OCI-LY1 (cell line): ENCODE measurements at regions not wholly inside any gene's neighbourhood (a gene's known extent, or its start where the extent isn't known, plus 50 kb on each side); places are given as distances from the start of the nearest gene placed in this dataset.

ENCODE experiments used
- H2AFZ ChIP-seq: fragments of 200-600 bp; sonication (generic), shearing (Covaris generic); 2 replicates; pipeline ENCODE4 v1.6.0; 2014; ENCODE audit warnings: antibody characterized with exemption, mild to moderate bottlenecking, low read length
- H3F3A ChIP-seq: fragments of 200-600 bp; sonication (generic), shearing (Covaris generic); 2 replicates; pipeline ENCODE4 v1.6.0; 2014; ENCODE audit warnings: mild to moderate bottlenecking, antibody characterized with exemption, low read length, moderate library complexity; ENCODE audit not compliant: insufficient read depth
- H3K27ac ChIP-seq: fragments of 200-600 bp; sonication (generic); 2 replicates; pipeline ENCODE4 v1.5.1; 2014; ENCODE audit warnings: low read length, mixed run types, mild to moderate bottlenecking, low read depth; ENCODE audit not compliant: poor library complexity, severe bottlenecking
- H3K27me3 ChIP-seq: fragments of 200-600 bp; sonication (generic); 2 replicates; pipeline ENCODE4 v1.6.0; 2014; ENCODE audit warnings: antibody characterized with exemption, mild to moderate bottlenecking, low read length, moderate library complexity; ENCODE audit not compliant: insufficient read depth
- H3K36me3 ChIP-seq: fragments of 200-600 bp; sonication (generic); 2 replicates; pipeline ENCODE4 v1.6.1; 2014; ENCODE audit warnings: mild to moderate bottlenecking, antibody characterized with exemption, low read length, moderate library complexity, mixed read lengths; ENCODE audit not compliant: insufficient read depth
- H3K4me1 ChIP-seq: fragments of 200-600 bp; sonication (generic); 2 replicates; pipeline ENCODE4 v1.5.1; 2014; ENCODE audit warnings: mild to moderate bottlenecking, low read length, moderate library complexity; ENCODE audit not compliant: insufficient read depth, severe bottlenecking
- H3K4me2 ChIP-seq: fragments of 200-600 bp; sonication (generic), shearing (Covaris generic); 2 replicates; pipeline ENCODE4 v1.6.1; 2014; ENCODE audit warnings: low read length
- H3K4me3 ChIP-seq: fragments of 200-600 bp; sonication (generic); 2 replicates; pipeline ENCODE4 v1.5.1; 2014; ENCODE audit warnings: low read length, low read depth, mild to moderate bottlenecking, mixed read lengths; ENCODE audit not compliant: poor library complexity, severe bottlenecking
- H3K79me2 ChIP-seq: fragments of 200-600 bp; shearing (Covaris generic); 2 replicates; pipeline ENCODE4 v1.6.1; 2016; ENCODE audit warnings: mixed run types, low read length, mixed read lengths; ENCODE audit not compliant: insufficient read depth
- H3K9ac ChIP-seq: fragments of 200-600 bp; sonication (generic), shearing (Covaris generic); 2 replicates; pipeline ENCODE4 v1.6.1; 2014; ENCODE audit warnings: mild to moderate bottlenecking, low read length, mixed read lengths
- H3K9me2 ChIP-seq: fragments of 200-600 bp; sonication (generic), shearing (Covaris generic); 2 replicates; pipeline ENCODE4 v1.6.1; 2014; ENCODE audit warnings: low read depth, mild to moderate bottlenecking, low read length, mixed read lengths
- H3K9me3 ChIP-seq: fragments of 200-600 bp; shearing (Covaris generic); 2 replicates; pipeline ENCODE4 v1.6.1; 2014; ENCODE audit warnings: low read length, mixed read lengths
- H4K20me1 ChIP-seq: fragments of 200-600 bp; sonication (generic), shearing (Covaris generic); 2 replicates; pipeline ENCODE4 v1.6.0; 2016; ENCODE audit warnings: mild to moderate bottlenecking, low read length; ENCODE audit not compliant: insufficient read depth
- EZH2 ChIP-seq: fragments of 200-600 bp; sonication (generic), shearing (Covaris generic); IDR thresholded peaks from 2 replicates; pipeline ENCODE4 v1.8.0; 2017; ENCODE audit warnings: borderline replicate concordance, mixed run types, mild to moderate bottlenecking, antibody characterized with exemption, low read length, moderate library complexity, mixed read lengths
- TF ChIP-seq, protein P1 (sequence below): fragments of 200-600 bp; sonication (generic), shearing (Covaris generic); IDR thresholded peaks from 2 replicates; pipeline ENCODE4 v1.5.1; 2017; ENCODE audit warnings: mild to moderate bottlenecking, antibody characterized with exemption, low read length, moderate library complexity, mixed read lengths

- H4K20me1 ChIP-seq = no peaks in the 10 kb centered on the region
- H3K4me1 ChIP-seq = no peaks in the 10 kb centered on the region
- no peak overlapping the region for H3K27ac ChIP-seq
- no peak overlapping the region for H3K4me2 ChIP-seq
- no peaks in the 10 kb centered on the region for H3K9me2 ChIP-seq
- H3K79me2 ChIP-seq = no peaks in the 10 kb centered on the region
- no peak overlapping the region for H3K9ac ChIP-seq
- no peak overlapping the region for H3K4me3 ChIP-seq
- TF ChIP-seq, protein P1, sequence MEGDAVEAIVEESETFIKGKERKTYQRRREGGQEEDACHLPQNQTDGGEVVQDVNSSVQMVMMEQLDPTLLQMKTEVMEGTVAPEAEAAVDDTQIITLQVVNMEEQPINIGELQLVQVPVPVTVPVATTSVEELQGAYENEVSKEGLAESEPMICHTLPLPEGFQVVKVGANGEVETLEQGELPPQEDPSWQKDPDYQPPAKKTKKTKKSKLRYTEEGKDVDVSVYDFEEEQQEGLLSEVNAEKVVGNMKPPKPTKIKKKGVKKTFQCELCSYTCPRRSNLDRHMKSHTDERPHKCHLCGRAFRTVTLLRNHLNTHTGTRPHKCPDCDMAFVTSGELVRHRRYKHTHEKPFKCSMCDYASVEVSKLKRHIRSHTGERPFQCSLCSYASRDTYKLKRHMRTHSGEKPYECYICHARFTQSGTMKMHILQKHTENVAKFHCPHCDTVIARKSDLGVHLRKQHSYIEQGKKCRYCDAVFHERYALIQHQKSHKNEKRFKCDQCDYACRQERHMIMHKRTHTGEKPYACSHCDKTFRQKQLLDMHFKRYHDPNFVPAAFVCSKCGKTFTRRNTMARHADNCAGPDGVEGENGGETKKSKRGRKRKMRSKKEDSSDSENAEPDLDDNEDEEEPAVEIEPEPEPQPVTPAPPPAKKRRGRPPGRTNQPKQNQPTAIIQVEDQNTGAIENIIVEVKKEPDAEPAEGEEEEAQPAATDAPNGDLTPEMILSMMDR = no peak
- TF ChIP-seq EZH2 = no peak
- no peak overlapping the region for H2AFZ ChIP-seq
- no peaks in the 10 kb centered on the region for H3K36me3 ChIP-seq
- no peaks in the 10 kb centered on the region for H3K27me3 ChIP-seq
- H3K9me3 ChIP-seq = no peaks in the 10 kb centered on the region
- H3F3A ChIP-seq = no peaks in the 10 kb centered on the region
These were observed 1247.5 kb upstream of the CDH8 start for GRCh38 chr16:63283721-63284120.

DNA sequence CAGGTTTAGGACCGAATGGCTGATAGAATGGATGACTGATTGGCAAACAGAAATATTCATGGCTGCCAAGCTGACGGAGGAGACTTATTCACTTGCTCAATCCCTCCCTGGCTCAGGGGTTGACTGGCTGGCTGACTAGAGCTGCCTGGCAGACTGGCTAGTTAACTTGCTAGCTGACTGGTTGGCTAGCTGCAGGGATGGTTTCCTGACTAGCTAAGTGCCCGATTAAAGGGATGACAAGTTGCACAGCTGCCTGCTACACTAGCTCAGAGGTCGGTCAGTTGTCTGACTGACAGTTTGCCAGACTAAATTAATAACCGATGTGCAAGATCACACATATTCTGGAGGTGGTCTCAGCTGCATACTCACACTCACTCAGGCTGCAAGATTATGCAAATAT is 1208.4 kb upstream of the CDH8 start:
- H3K4me3 ChIP-seq = no peak overlapping the region
- H3K4me1 ChIP-seq = no peaks in the 10 kb centered on the region
- H3K4me2 ChIP-seq = no peak overlapping the region
- H4K20me1 ChIP-seq = no peaks in the 10 kb centered on the region
- no peaks in the 10 kb centered on the region for H3K9me3 ChIP-seq
- H3K79me2 ChIP-seq = no peaks in the 10 kb centered on the region
- no peaks in the 10 kb centered on the region for H3F3A ChIP-seq
- H3K27ac ChIP-seq = no peak overlapping the region
- H3K27me3 ChIP-seq = no peaks in the 10 kb centered on the region
- H3K9me2 ChIP-seq = no peaks in the 10 kb centered on the region
- H3K9ac ChIP-seq = no peak overlapping the region
- no peak overlapping the region for H2AFZ ChIP-seq
- H3K36me3 ChIP-seq = no peaks in the 10 kb centered on the region
- TF ChIP-seq, protein P1 = no peak
- no peak for TF ChIP-seq EZH2

- Histone ChIP-seq H4K20me1 (no peaks in the 10 kb centered on the region), H3K4me2 (no peak overlapping the region), H3K79me2 (no peaks in the 10 kb centered on the region), H3K27me3 (no peaks in the 10 kb centered on the region), H3K4me1 (no peaks in the 10 kb centered on the region), H2AFZ (no peak overlapping the region), H3K27ac (no peak overlapping the region), H3K9me2 (no peaks in the 10 kb centered on the region), H3K4me3 (no peak overlapping the region), H3K9ac (no peak overlapping the region), H3K9me3 (no peaks in the 10 kb centered on the region), H3K36me3 (no peaks in the 10 kb centered on the region), H3F3A (no peaks in the 10 kb centered on the region)
- TF ChIP-seq, protein P1 = no peak
- no peak for TF ChIP-seq EZH2
These were observed 1205.3 kb upstream of the CDH8 start for GRCh38 chr16:63241497-63242028.
